SU-DHL-6 (cell line): ENCODE measurements at regions not wholly inside any gene's neighbourhood (a gene's known extent, or its start where the extent isn't known, plus 50 kb on each side); places are given as distances from the start of the nearest gene placed in this dataset.

Experiments used
- H2AFZ ChIP-seq: fragments of 200-600 bp; sonication (generic); 2 replicates; pipeline ENCODE4 v1.6.1; 2014; ENCODE audit warnings: low read depth, mild to moderate bottlenecking, moderate library complexity, mixed read lengths, antibody characterized with exemption, low read length; ENCODE audit not compliant: severe bottlenecking
- H3F3A ChIP-seq: fragments of 200-600 bp; shearing (Covaris generic); 2 replicates; pipeline ENCODE4 v1.6.0; 2016; ENCODE audit warnings: antibody characterized with exemption, mild to moderate bottlenecking; ENCODE audit not compliant: insufficient read depth
- H3K27ac ChIP-seq: fragments of 200-600 bp; sonication (generic); 2 replicates; pipeline ENCODE4 v1.5.1; 2016; ENCODE audit warnings: low read depth, mild to moderate bottlenecking, low read length, moderate library complexity, mixed read lengths
- H3K27me3 ChIP-seq: fragments of 200-600 bp; sonication (generic), shearing (Covaris generic); 2 replicates; pipeline ENCODE4 v1.6.0; 2014; ENCODE audit warnings: mild to moderate bottlenecking, low read length
- H3K36me3 ChIP-seq: fragments of 200-600 bp; sonication (generic); 2 replicates; pipeline ENCODE4 v1.6.1; 2014; ENCODE audit warnings: mild to moderate bottlenecking, low read length, mixed read lengths
- H3K4me2 ChIP-seq: fragments of 300-600, 200-600 bp; shearing (Covaris generic), sonication (generic); 2 replicates; pipeline ENCODE4 v1.6.0; 2014; ENCODE audit warnings: low read length, low read depth, mild to moderate bottlenecking; ENCODE audit not compliant: poor library complexity, severe bottlenecking
- H3K4me3 ChIP-seq: fragments of 200-600 bp; sonication (generic); 2 replicates; pipeline ENCODE4 v1.5.1; 2014; ENCODE audit warnings: antibody characterized with exemption, low read length, mild to moderate bottlenecking, mixed read lengths; ENCODE audit not compliant: insufficient read depth, poor library complexity, severe bottlenecking
- H3K79me2 ChIP-seq: fragments of 200-600 bp; sonication (generic); 2 replicates; pipeline ENCODE4 v1.6.1; 2014; ENCODE audit warnings: mild to moderate bottlenecking, low read length, moderate library complexity; ENCODE audit not compliant: insufficient read depth
- H3K9ac ChIP-seq: fragments of 200-600 bp; sonication (generic); 2 replicates; pipeline ENCODE4 v1.7.0; 2014; ENCODE audit warnings: mild to moderate bottlenecking, low read length
- H3K9me2 ChIP-seq: fragments of 200-600 bp; sonication (generic); replicated peaks from 2 replicates; pipeline ENCODE4 v1.6.1; 2014; ENCODE audit warnings: low read length; ENCODE audit not compliant: insufficient read depth
- H3K9me3 ChIP-seq: fragments of 200-600 bp; sonication (generic); 2 replicates; pipeline ENCODE4 v1.6.1; 2014; ENCODE audit warnings: low read length, mixed read lengths; ENCODE audit not compliant: insufficient read depth
- H4K20me1 ChIP-seq: fragments of 200-600 bp; sonication (generic); 2 replicates; pipeline ENCODE4 v1.6.1; 2014; ENCODE audit warnings: low read depth, mild to moderate bottlenecking, antibody characterized with exemption, low read length, moderate library complexity, mixed read lengths
- CTCF ChIP-seq: fragments of 200-600 bp; sonication (generic); IDR thresholded peaks from one replicate; pipeline ENCODE4 v1.5.1; 2017; ENCODE audit warnings: antibody characterized with exemption, mild to moderate bottlenecking, low read length, moderate library complexity; ENCODE audit not compliant: insufficient read depth, poor library complexity, severe bottlenecking
- EZH2phosphoT487 ChIP-seq: fragments of 200-600 bp; sonication (generic), shearing (Covaris generic); conservative IDR thresholded peaks from 2 replicates; pipeline ENCODE4 v1.6.1; 2018; ENCODE audit warnings: mild to moderate bottlenecking, antibody characterized with exemption, low read length, moderate library complexity, mixed read lengths

- H3K9ac ChIP-seq: no peak overlapping the region
- no peak overlapping the region for H3K4me2 ChIP-seq
- TF ChIP-seq EZH2phosphoT487 (no peak), CTCF (no peak)
- no peaks in the 10 kb centered on the region for H3F3A ChIP-seq
- H3K79me2 ChIP-seq: no peaks in the 10 kb centered on the region
- H3K27me3 ChIP-seq: no peaks in the 10 kb centered on the region
- H2AFZ ChIP-seq: no peak overlapping the region
- no peaks in the 10 kb centered on the region for H3K36me3 ChIP-seq
- H3K27ac ChIP-seq: no peak overlapping the region
- no peaks in the 10 kb centered on the region for H4K20me1 ChIP-seq
- H3K4me3 ChIP-seq: no peak overlapping the region
- no peaks in the 10 kb centered on the region for H3K9me2 ChIP-seq
- no peaks in the 10 kb centered on the region for H3K9me3 ChIP-seq
These were observed 117.6 kb upstream of the MGAT4C start for GRCh38 chr12:86373813-86374212.

- Histone ChIP-seq H3K27ac (no peak overlapping the region), H2AFZ (no peak overlapping the region), H3K9ac (no peak overlapping the region), H3K79me2 (no peaks in the 10 kb centered on the region), H3K4me2 (no peak overlapping the region), H3K27me3 (no peaks in the 10 kb centered on the region), H4K20me1 (no peaks in the 10 kb centered on the region), H3K9me2 (no peaks in the 10 kb centered on the region), H3K4me3 (no peak overlapping the region), H3F3A (no peaks in the 10 kb centered on the region), H3K36me3 (no peaks in the 10 kb centered on the region), H3K9me3 (no peaks in the 10 kb centered on the region)
- TF ChIP-seq EZH2phosphoT487 (no peak), CTCF (no peak)
These were observed 110.9 kb upstream of the MGAT4C start for GRCh38 chr12:86367137-86367536.

GRCh38 chr12:86349196-86349595, 93.0 kb upstream of the MGAT4C start:
- no peaks in the 10 kb centered on the region for H3K27me3 ChIP-seq
- no peaks in the 10 kb centered on the region for H3K9me2 ChIP-seq
- H3K9ac ChIP-seq: no peak overlapping the region
- no peak overlapping the region for H3K4me3 ChIP-seq
- H2AFZ ChIP-seq: no peak overlapping the region
- H3K36me3 ChIP-seq: no peaks in the 10 kb centered on the region
- H3K4me2 ChIP-seq: no peak overlapping the region
- TF ChIP-seq EZH2phosphoT487: no peak
- no peak for TF ChIP-seq CTCF
- no peaks in the 10 kb centered on the region for H3F3A ChIP-seq
- no peaks in the 10 kb centered on the region for H3K79me2 ChIP-seq
- H3K9me3 ChIP-seq: no peaks in the 10 kb centered on the region
- no peak overlapping the region for H3K27ac ChIP-seq
- H4K20me1 ChIP-seq: no peaks in the 10 kb centered on the region

GRCh38 chr12:86333955-86334522, 77.8 kb upstream of the MGAT4C start:
- no peaks in the 10 kb centered on the region for H4K20me1 ChIP-seq
- H3K9ac ChIP-seq: no peak overlapping the region
- no peaks in the 10 kb centered on the region for H3K79me2 ChIP-seq
- no peaks in the 10 kb centered on the region for H3K9me3 ChIP-seq
- no peaks in the 10 kb centered on the region for H3K36me3 ChIP-seq
- H3K27me3 ChIP-seq: no peaks in the 10 kb centered on the region
- H3K9me2 ChIP-seq: no peaks in the 10 kb centered on the region; the same call in 1 of the 2 replicates
- H3K4me2 ChIP-seq: no peak overlapping the region
- H3K4me3 ChIP-seq: no peak overlapping the region
- TF ChIP-seq CTCF: no peak
- TF ChIP-seq EZH2phosphoT487: no peak
- H2AFZ ChIP-seq: no peak overlapping the region
- H3K27ac ChIP-seq: no peak overlapping the region
- H3F3A ChIP-seq: no peaks in the 10 kb centered on the region
